22Rv1 (cell line): ENCODE measurements at regions not wholly inside any gene's neighbourhood (a gene's known extent, or its start where the extent isn't known, plus 50 kb on each side); places are given as distances from the start of the nearest gene placed in this dataset.

Experiments used
- ZFX ChIP-seq: fragments of 450-650 bp; IDR thresholded peaks from 2 replicates; pipeline ENCODE4 v1.6.1; 2017; ENCODE audit warnings: antibody characterized with exemption, borderline replicate concordance
- TF ChIP-seq, protein P1 (sequence below): fragments of 450-650 bp; IDR thresholded peaks from 2 replicates; pipeline ENCODE4 v1.5.1; 2017; ENCODE audit warnings: mild to moderate bottlenecking

DNA sequence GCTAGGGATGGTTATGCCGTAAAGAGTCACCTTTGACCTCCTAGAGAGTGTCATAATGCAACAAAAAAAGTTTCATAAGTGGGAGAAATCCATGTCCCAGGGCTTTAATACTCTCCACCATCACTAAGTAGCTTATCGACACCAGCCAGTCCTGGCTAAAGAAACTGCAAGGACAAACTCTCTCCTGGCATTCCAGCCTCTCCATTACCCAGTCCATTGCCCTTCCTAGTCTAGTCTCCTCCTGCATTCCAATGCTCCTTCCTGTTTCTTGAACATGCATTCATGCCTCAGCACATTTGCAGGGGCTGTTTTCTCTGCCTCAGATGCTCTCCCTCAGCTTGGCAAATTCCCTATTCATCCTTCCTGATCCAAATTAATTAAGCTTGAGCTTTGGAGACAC lies 364.1 kb downstream of the BRINP1 start:
- TF ChIP-seq, protein P1, sequence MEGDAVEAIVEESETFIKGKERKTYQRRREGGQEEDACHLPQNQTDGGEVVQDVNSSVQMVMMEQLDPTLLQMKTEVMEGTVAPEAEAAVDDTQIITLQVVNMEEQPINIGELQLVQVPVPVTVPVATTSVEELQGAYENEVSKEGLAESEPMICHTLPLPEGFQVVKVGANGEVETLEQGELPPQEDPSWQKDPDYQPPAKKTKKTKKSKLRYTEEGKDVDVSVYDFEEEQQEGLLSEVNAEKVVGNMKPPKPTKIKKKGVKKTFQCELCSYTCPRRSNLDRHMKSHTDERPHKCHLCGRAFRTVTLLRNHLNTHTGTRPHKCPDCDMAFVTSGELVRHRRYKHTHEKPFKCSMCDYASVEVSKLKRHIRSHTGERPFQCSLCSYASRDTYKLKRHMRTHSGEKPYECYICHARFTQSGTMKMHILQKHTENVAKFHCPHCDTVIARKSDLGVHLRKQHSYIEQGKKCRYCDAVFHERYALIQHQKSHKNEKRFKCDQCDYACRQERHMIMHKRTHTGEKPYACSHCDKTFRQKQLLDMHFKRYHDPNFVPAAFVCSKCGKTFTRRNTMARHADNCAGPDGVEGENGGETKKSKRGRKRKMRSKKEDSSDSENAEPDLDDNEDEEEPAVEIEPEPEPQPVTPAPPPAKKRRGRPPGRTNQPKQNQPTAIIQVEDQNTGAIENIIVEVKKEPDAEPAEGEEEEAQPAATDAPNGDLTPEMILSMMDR: no peak
- no peak for TF ChIP-seq ZFX
